ENCODE measurements at regions not wholly inside any gene's neighbourhood (a gene's known extent, or its start where the extent isn't known, plus 50 kb on each side); places are given as distances from the start of the nearest gene placed in this dataset.
"Not testable (repeated sequence)": the region's sequence is repeated elsewhere in the genome, so short reads cannot be mapped to it uniquely, and the experiment has no call there.

DNA sequence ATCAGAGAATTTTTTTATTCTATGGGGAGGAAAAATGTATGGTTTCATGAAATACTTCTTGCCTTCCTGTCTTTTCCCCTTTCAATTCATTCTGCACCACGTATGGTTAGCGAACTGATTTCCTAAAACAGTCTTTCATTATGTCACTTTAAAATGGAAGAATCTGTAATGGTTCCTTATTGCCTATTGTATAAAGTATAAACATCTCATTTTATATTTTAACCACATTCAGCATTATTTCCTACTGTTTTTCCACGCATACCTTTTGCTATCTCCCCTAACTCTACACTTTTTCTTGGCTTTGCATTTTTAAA lies 232.3 kb upstream of the B3GALT2 start:
- DNase-seq (ENCODE audit: low read depth in 3 of 3) = no peak

- DNase-seq (ENCODE audit: low read depth in 3 of 3) = no peak
Measured at GRCh38 chr1:193417945-193418744, 231.7 kb upstream of the B3GALT2 start.

- DNase-seq (ENCODE audit: low read depth in 3 of 3) = no peak
Measured at GRCh38 chr1:193417403-193417802, 231.0 kb upstream of the B3GALT2 start.

DNA sequence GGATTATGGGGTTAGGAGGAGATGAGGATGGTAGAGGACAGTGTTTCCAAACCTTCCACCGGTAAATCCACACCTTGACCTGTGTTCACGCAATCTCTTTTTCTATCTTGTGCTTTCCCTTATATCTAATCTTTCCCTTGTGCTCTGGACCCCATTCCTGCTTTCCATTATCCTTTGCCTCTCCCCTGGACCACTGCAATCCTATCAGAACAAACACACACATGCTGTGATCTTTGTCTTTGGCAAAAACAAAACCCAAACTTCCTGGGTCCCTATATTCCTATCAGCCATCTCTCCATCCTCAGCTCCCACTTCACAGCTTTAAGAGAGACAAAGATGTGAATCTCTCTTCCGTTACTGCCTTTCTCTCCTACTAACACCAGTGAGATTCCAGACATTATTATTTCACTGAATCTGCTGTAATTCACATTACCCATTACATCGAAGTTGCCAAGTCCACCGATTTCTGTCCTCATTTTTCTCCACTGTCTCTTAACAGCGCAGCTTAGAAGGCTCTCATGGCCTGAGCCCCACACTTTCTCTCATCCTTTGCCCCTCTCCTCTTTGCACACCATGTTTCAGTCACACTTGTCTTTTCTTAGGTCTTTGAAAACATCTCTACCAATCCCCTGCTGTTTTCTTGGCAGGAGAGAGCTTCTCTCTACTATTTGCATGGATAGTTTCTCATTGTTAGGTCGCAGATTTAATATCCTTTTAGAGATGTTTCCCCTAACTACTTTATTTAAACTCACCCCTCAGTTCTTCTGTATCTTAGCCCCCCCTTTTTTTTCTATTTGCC lies 230.0 kb upstream of the B3GALT2 start:
- no peak for DNase-seq (ENCODE audit: low read depth in 3 of 3)

GRCh38 chr1:193415256-193415655 lies 228.8 kb upstream of the B3GALT2 start:
- no peak for DNase-seq (ENCODE audit: low read depth in 3 of 3)

DNA sequence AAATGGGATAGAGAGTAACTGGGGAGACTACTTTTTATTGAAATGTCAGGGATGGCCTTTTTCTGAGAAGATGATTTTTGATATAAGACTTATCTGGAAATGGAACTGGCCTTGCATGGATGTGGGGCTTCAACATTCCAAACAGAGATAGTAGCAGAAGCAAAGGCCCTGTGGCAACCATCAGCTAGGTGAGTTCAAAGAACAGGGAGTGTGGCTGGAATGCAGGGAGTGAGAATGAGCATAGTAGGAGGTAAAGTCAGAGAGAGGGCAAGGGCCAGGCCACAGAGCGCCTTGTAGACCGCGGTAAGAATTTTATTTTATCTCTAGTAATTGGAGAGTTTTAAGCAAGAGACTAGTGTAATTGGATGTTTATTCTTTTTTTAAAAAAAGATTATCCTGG lies 227.0 kb upstream of the B3GALT2 start:
- no peak for DNase-seq (ENCODE audit: low read depth in 3 of 3)

GRCh38 chr1:193412748-193413147 lies 226.3 kb upstream of the B3GALT2 start:
- DNase-seq (ENCODE audit: low read depth in 3 of 3) = no peak

- no peak for DNase-seq (ENCODE audit: low read depth in 3 of 3)
Measured at GRCh38 chr1:193411714-193412113, 225.3 kb upstream of the B3GALT2 start.

DNA sequence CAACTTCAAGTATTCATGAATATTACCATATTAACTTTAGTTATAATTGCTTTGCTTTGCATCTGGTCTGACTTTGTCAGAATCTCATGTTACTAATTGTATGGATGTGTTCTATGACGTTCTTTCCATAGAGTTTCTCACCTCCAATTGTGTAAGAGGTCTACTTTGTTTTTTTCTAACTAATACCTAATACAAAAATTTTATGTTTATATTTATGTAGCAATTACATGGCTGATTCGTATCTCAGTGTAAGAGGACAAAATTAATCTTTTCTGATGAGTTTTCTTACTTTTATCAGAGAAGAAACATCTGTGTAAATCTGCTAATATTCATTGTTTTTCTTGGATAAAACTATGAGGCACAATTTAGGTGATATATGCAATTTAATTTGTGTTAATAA lies 224.8 kb upstream of the B3GALT2 start:
- no peak for DNase-seq (ENCODE audit: low read depth in 3 of 3)

DNA sequence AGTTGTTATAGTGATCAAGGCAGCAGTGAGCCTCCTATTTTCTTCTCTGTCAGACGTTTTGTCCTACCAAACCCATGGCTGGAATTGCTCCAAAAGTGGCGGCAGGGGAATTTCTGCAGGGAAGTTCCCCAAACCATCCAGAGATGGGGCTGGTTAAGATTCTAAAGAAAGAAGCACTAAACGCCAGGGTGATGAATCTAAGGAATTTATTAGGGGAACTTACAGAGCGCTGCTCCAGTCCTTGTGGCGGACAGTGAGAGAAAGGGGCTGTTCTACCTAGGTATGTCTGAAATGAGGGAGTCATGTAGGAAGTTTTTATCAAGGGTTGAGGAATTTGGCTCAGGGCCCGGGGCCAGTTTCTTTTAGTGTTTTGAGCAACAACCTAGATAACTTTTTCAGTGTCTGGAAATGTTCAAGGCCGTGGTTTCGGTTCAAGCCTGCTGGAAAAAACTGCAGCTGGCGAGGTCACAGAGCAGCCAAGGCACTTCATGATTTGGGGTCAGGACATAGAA lies 222.4 kb upstream of the B3GALT2 start:
- no peak for DNase-seq (ENCODE audit: low read depth in 3 of 3)

DNA sequence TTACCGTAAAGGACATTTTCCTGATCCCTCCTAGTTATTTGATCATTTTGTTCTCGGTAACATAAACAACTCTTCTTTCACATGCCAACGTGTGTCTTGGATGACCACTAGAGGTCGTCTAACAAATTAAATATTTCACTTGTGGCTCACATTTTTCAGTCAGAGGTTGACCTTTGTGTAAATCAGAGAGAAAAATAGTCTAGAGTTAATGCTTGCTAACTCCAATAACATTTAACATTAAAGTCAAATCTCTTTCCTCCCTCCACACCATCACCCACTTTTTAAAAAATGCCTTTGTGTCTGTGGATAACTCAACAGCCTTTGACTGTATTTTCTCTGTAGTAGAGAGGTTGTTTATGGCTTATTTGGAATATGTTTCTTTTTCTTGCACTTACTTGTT lies 220.5 kb upstream of the B3GALT2 start:
- no peak for DNase-seq (ENCODE audit: low read depth in 3 of 3)

- DNase-seq (ENCODE audit: low read depth in 3 of 3) = no peak
Measured at GRCh38 chr1:193404236-193404635, 217.8 kb upstream of the B3GALT2 start.

- DNase-seq (ENCODE audit: low read depth in 3 of 3) = no peak
Measured at GRCh38 chr1:193402977-193403376, 216.6 kb upstream of the B3GALT2 start.

DNA sequence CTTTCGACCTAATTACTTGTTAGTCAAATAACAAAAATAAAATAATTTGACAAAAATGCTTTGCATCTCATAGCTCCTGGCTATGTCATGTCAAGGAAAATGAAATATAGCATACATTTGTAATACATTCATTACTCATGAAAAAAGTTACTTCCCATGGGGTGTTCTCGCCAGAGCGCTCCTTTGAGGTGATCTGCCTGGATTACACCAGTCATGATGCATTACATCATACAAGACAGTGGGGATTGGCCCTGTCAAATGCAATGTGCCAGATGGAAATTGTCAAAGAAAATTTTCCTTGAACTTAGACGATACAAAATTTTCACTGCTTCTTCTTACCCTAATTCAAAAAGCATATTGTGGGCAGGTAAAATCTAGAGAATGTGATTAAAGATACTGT lies 215.6 kb upstream of the B3GALT2 start:
- no peak for DNase-seq (ENCODE audit: low read depth in 3 of 3)

- DNase-seq (ENCODE audit: low read depth in 3 of 3) = no peak
Measured at GRCh38 chr1:193394336-193394735, 207.9 kb upstream of the B3GALT2 start.

DNA sequence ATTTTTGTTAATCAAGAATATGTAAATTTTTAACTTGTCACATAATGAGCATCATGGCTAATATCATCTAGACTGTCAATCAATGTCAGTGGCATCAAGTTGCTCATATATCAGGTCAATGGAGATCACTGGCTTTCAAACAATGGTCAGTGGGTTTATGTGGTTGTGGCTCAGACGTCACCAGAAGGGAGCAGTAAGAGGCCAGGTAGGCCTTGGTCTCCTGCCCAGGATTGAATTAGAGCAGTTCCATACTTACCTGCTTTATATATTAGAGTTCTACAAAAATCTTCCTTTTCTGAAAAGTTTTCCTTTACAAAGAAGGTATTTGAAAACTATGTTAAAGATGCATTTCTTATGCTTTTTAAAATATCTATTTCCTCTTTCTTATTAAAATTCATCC lies 206.3 kb upstream of the B3GALT2 start:
- no peak for DNase-seq (ENCODE audit: low read depth in 3 of 3)

GRCh38 chr1:193388683-193389082 lies 202.3 kb upstream of the B3GALT2 start:
- no peak for DNase-seq (ENCODE audit: low read depth in 3 of 3)

DNA sequence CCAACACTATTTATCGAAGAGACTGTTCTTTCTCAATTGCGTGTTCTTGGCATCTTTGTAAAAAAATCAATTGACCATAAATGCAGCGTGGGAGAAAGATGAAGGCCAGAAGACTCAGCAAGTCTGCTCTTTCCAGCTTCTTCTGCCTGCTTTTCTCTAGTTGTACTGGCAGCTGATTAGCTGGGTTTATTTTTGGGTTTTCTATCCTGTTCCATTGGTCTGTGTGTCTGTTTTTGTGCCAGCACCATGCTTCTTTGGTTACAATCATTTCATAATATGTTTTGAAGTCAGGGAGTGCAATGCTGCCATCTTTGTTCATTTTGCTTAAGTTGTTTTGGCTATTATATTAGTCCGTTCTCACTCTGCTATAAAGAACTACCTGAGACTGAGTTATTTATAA lies 201.8 kb upstream of the B3GALT2 start:
- DNase-seq (ENCODE audit: low read depth in 3 of 3) = no peak

DNA sequence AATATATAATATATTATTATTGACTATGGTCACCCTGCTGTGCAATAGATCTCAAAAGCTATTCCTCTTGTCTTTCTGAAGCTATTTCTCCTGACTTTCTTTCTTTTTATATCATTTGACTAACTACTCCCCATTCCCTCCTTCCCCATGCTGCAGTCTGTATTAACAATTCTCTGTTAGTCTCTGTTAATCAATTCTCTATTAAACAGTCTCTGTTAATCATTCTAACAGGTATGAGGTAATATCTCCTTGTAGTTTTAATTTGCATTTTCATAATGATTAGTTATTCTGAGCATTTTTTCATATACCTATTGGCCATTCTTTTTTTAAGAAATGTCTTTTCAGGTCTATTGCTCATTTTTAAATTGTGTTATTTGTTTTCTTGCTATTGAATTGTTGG lies 201.0 kb upstream of the B3GALT2 start:
- no peak for DNase-seq (ENCODE audit: low read depth in 3 of 3)

GRCh38 chr1:193378451-193378850 lies 192.0 kb upstream of the B3GALT2 start:
- DNase-seq (ENCODE audit: low read depth in 3 of 3) = not testable (repeated sequence)

- no peak for DNase-seq (ENCODE audit: low read depth in 3 of 3)
Measured at GRCh38 chr1:193377472-193377871, 191.1 kb upstream of the B3GALT2 start.

GRCh38 chr1:193372553-193372952 lies 186.1 kb upstream of the B3GALT2 start:
- no peak for DNase-seq (ENCODE audit: low read depth in 3 of 3)

- no peak for DNase-seq (ENCODE audit: low read depth in 3 of 3)
Measured at GRCh38 chr1:193368302-193368701, 181.9 kb upstream of the B3GALT2 start.

All from stimulated activated CD4-positive, alpha-beta T cell treated with anti-CD3 and anti-CD28 coated beads, TNF-alpha, amount 100 ng/mL, for 24 hours (primary cell).